ENCODE measurements at regions not wholly inside any gene's neighbourhood (a gene's known extent, or its start where the extent isn't known, plus 50 kb on each side); places are given as distances from the start of the nearest gene placed in this dataset.

- DNase-seq (ENCODE audit: low read depth, low spot score): no peak
- TF ChIP-seq FOS (IDR thresholded peaks at IDR 0.05; ENCODE audit: borderline replicate concordance, insufficient read depth, low read length) (no peak), EZH2 (IDR thresholded peaks at IDR 0.05; ENCODE audit: borderline replicate concordance, low read depth, low read length, severe bottlenecking) (no peak), POLR2AphosphoS5 (IDR thresholded peaks at IDR 0.05; ENCODE audit: insufficient read depth, low read depth, low read length) (no peak), MYC (IDR thresholded peaks at IDR 0.05; ENCODE audit: low read depth, low read length) (no peak), JUN (IDR thresholded peaks at IDR 0.05; ENCODE audit: borderline replicate concordance, insufficient read depth, insufficient read length, low read depth) (no peak), MAX (IDR thresholded peaks at IDR 0.05; ENCODE audit: insufficient read depth, insufficient read length) (no peak), CTCF (IDR thresholded peaks at IDR 0.05; ENCODE audit: extremely low read depth in 1 of 2, insufficient read depth in 1 of 2, low read depth in 1 of 2, low read length in 2 of 2) (no peak), GATA2 (IDR thresholded peaks at IDR 0.05; ENCODE audit: insufficient read depth, insufficient read length, low read depth, low read length) (no peak), POLR2A (IDR thresholded peaks at IDR 0.05; ENCODE audit: low read depth, low read length) (no peak)
- Histone ChIP-seq H3K9me1 (replicated peaks; ENCODE audit: control insufficient read depth, extremely low read depth, insufficient read depth, low read length) (no peaks in the 10 kb centered on the region), H3K36me3 (ENCODE audit: control insufficient read depth in 2 of 2, extremely low read depth in 1 of 2, insufficient read depth in 2 of 2, low read length in 2 of 2) (no peaks in the 10 kb centered on the region), H3K4me3 (replicated peaks in 1 of 3; ENCODE audit: insufficient read depth in 1 of 3, low read depth in 1 of 3, low read length in 3 of 3) (no peak overlapping the region), H3K9ac (replicated peaks; ENCODE audit: extremely low read depth, insufficient read depth, low read length) (no peak overlapping the region), H3K27me3 (ENCODE audit: control insufficient read depth in 2 of 2, insufficient read depth in 2 of 2, low read length in 2 of 2) (no peaks in the 10 kb centered on the region), H3K9me3 (replicated peaks; ENCODE audit: control insufficient read depth, insufficient read depth, low read length) (no peaks in the 10 kb centered on the region), H4K20me1 (replicated peaks; ENCODE audit: control insufficient read depth, extremely low read depth, insufficient read depth, low read length) (no peaks in the 10 kb centered on the region), H3K4me1 (ENCODE audit: control insufficient read depth, extremely low read depth, insufficient read depth, low read length) (no peaks in the 10 kb centered on the region), H2AFZ (ENCODE audit: low read depth, low read length) (no peak overlapping the region), H3K27ac (ENCODE audit: insufficient read depth, low read depth, low read length) (no peak overlapping the region), H3K4me2 (ENCODE audit: insufficient read depth, low read length) (no peak overlapping the region), H3K79me2 (ENCODE audit: control insufficient read depth, insufficient read depth, low read length) (no peaks in the 10 kb centered on the region)
- dilution Hi-C loops (cut with MboI; ENCODE audit: extremely low pct_ligation_motif_present, low sequenced_read_pairs) (no loop called here), intact Hi-C loops (cut with micrococcal nuclease) (no loop called here)
- FAIRE-seq: no peak
- POLR2A ChIA-PET: no interaction called here
- CTCF ChIA-PET: no interaction called here
- BruUV-seq (replicated peaks): no TSS peak
Observed at GRCh38 chr11:80502511-80502910, 1061.7 kb upstream of the TENM4 start.
